Fibroblast of lung (primary cell): ENCODE measurements at regions not wholly inside any gene's neighbourhood (a gene's known extent, or its start where the extent isn't known, plus 50 kb on each side); places are given as distances from the start of the nearest gene placed in this dataset.
"Not testable (repeated sequence)": the region's sequence is repeated elsewhere in the genome, so short reads cannot be mapped to it uniquely, and the experiment has no call there.

ENCODE experiments used
- DNase-seq, 2 donors: peaks; one replicate each; pipeline versions ENCODE4 v3.0.0 to v3.0.0-alpha.2; 2010; ENCODE audit warnings: low read depth in 2 of 2
- H2AFZ ChIP-seq: 2 replicates; pipeline ENCODE4 v1.5.1; 2012; ENCODE audit warnings: low read length, control low read depth, inconsistent platforms
- H3K27ac ChIP-seq: 2 replicates; pipeline ENCODE4 v1.5.1; 2011; ENCODE audit warnings: low read length, control low read depth; ENCODE audit not compliant: insufficient read depth
- H3K27me3 ChIP-seq: 2 replicates; pipeline ENCODE4 v1.5.1; 2011; ENCODE audit warnings: mild to moderate bottlenecking, low read length; ENCODE audit not compliant: control insufficient read depth, insufficient read depth
- H3K36me3 ChIP-seq: 2 replicates; pipeline ENCODE4 v1.5.1; 2011; ENCODE audit warnings: low read length; ENCODE audit not compliant: control insufficient read depth, insufficient read depth
- H3K4me1 ChIP-seq: 2 replicates; pipeline ENCODE4 v1.5.1; 2011; ENCODE audit warnings: low read length; ENCODE audit not compliant: control insufficient read depth, insufficient read depth; ENCODE audit errors: extremely low read depth
- H3K4me2 ChIP-seq: 2 replicates; pipeline ENCODE4 v1.5.1; 2011; ENCODE audit warnings: low read length, control low read depth; ENCODE audit not compliant: insufficient read depth; ENCODE audit errors: extremely low read depth
- H3K4me3 ChIP-seq, 4 experiments: fragments of 200-600 bp in 1 of 4; sonication (generic) in 1 of 4; replicated peaks in 1 of 4; 2 replicates each; pipeline ENCODE4 v1.5.1; 2011 to 2016; ENCODE audit warnings: low read length in 4 of 4, low read depth in 3 of 4, mild to moderate bottlenecking in 3 of 4, control low read depth in 2 of 4, inconsistent platforms in 1 of 4, mixed read lengths in 1 of 4; ENCODE audit not compliant: insufficient read depth in 1 of 4; ENCODE audit errors: control extremely low read depth in 1 of 4
- H3K79me2 ChIP-seq: 2 replicates; pipeline ENCODE4 v1.5.1; 2012; ENCODE audit warnings: mild to moderate bottlenecking, low read length, inconsistent platforms; ENCODE audit not compliant: control insufficient read depth, insufficient read depth
- H3K9ac ChIP-seq: 2 replicates; pipeline ENCODE4 v1.5.1; 2011; ENCODE audit warnings: mild to moderate bottlenecking, low read length, control low read depth; ENCODE audit not compliant: insufficient read depth
- H3K9me3 ChIP-seq: 2 replicates; pipeline ENCODE4 v1.5.1; 2012; ENCODE audit warnings: low read depth, low read length; ENCODE audit not compliant: control insufficient read depth, insufficient read depth
- H4K20me1 ChIP-seq: 2 replicates; pipeline ENCODE4 v1.5.1; 2011; ENCODE audit warnings: low read length; ENCODE audit not compliant: control insufficient read depth, insufficient read depth; ENCODE audit errors: extremely low read depth
- EZH2 ChIP-seq: IDR thresholded peaks from 2 replicates; pipeline ENCODE4 v1.5.1; 2012; ENCODE audit warnings: low read length, control low read depth, mild to moderate bottlenecking; ENCODE audit errors: missing control alignments
- TF ChIP-seq, protein P1 (sequence below), 2 donors: IDR thresholded peaks in 1 of 2; conservative IDR thresholded peaks in 1 of 2; 1 replicate in 1 of 2; 2 replicates in 1 of 2; pipeline ENCODE4 v1.5.1; 2011 to 2012; ENCODE audit warnings: low read length in 2 of 2, control low read depth in 1 of 2, inconsistent platforms in 1 of 2, low read depth in 1 of 2, mild to moderate bottlenecking in 1 of 2

DNA sequence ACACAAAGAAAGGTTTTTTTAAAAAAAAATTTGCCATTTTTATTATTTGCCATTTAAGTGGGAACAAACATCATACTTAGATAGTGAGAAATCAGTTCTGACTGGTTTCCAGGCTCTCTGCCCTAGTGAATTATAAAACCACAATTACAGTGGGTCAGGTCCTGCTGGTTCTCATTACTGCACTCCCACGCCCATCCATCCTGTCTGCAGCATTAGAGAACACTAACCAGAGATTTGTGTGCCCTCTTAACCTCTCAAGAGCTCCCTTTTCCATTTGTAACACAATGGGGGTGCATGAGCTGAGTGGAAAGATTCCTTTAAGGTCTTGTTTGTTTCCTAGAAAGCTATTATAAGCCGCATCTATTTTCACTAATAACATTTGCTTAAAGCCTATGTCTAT, 489.3 kb downstream of the AMY1C start:
- DNase-seq: no peak
- Histone ChIP-seq H2AFZ (no peak overlapping the region), H3K36me3 (no peaks in the 10 kb centered on the region), H3K4me2 (no peak overlapping the region), H3K27me3 (no peaks in the 10 kb centered on the region), H3K9me3 (no peaks in the 10 kb centered on the region), H3K9ac (no peak overlapping the region), H3K4me1 (no peaks in the 10 kb centered on the region), H3K79me2 (no peaks in the 10 kb centered on the region), H3K27ac (no peak overlapping the region), H3K4me3 (no peak overlapping the region), H4K20me1 (no peaks in the 10 kb centered on the region)
- no peak for TF ChIP-seq EZH2
- TF ChIP-seq, protein P1, sequence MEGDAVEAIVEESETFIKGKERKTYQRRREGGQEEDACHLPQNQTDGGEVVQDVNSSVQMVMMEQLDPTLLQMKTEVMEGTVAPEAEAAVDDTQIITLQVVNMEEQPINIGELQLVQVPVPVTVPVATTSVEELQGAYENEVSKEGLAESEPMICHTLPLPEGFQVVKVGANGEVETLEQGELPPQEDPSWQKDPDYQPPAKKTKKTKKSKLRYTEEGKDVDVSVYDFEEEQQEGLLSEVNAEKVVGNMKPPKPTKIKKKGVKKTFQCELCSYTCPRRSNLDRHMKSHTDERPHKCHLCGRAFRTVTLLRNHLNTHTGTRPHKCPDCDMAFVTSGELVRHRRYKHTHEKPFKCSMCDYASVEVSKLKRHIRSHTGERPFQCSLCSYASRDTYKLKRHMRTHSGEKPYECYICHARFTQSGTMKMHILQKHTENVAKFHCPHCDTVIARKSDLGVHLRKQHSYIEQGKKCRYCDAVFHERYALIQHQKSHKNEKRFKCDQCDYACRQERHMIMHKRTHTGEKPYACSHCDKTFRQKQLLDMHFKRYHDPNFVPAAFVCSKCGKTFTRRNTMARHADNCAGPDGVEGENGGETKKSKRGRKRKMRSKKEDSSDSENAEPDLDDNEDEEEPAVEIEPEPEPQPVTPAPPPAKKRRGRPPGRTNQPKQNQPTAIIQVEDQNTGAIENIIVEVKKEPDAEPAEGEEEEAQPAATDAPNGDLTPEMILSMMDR (conservative IDR thresholded peaks at IDR 0.05 in 1 of 2, IDR thresholded peaks at IDR 0.05 in 1 of 2; ENCODE audit: low read depth in 1 of 2, low read length in 2 of 2): no peak

DNA sequence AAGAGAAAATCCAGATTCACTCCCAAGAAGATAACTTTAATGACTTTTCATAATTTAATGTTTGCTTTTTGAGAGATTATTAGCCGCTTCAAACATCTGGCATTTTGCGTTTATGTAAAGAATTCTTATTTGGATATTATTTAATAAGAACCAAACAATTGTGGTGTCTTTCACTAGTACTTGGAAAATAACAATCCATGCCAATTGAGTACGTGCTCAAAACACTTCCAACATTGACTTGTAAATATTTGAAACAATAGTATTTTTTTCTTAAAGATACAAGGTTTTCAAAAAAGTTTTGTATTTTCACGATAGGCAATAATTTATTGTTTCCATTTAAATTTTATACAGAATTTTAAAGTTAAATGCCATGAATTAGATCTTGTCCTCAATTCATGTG, 498.7 kb downstream of the AMY1C start:
- Histone ChIP-seq H3K27ac (no peak overlapping the region), H3K4me1 (no peaks in the 10 kb centered on the region), H3K9ac (no peak overlapping the region), H3K79me2 (no peaks in the 10 kb centered on the region), H3K4me3 (no peak overlapping the region), H3K4me2 (no peak overlapping the region), H3K9me3 (no peaks in the 10 kb centered on the region), H2AFZ (no peak overlapping the region), H3K27me3 (no peaks in the 10 kb centered on the region), H3K36me3 (no peaks in the 10 kb centered on the region), H4K20me1 (no peaks in the 10 kb centered on the region)
- TF ChIP-seq EZH2: no peak
- TF ChIP-seq, protein P1 (conservative IDR thresholded peaks at IDR 0.05 in 1 of 2, IDR thresholded peaks at IDR 0.05 in 1 of 2; ENCODE audit: low read depth in 1 of 2, low read length in 2 of 2): no peak
- DNase-seq: no peak

DNA sequence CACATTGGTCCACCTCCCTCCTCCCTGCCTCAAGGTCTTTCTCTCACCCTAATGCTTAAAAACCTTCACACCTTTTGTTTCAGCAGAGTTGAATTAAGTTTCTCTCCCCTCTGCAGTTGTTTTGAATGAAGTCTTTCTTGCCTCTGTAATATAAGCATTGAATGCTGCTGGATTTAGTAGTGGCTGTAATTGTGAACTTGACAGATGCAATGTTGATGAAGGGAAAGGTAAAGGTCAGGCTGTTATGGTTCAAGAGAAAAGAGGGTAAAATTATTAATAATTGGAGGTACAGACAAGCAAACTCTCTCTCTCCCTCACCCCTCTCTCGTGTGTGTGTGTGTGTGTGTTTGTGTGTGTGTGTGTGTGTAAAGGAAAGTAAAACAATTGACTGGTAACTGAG, 509.8 kb downstream of the AMY1C start:
- H2AFZ ChIP-seq: no peak overlapping the region
- H4K20me1 ChIP-seq: no peaks in the 10 kb centered on the region
- no peaks in the 10 kb centered on the region for H3K36me3 ChIP-seq
- no peaks in the 10 kb centered on the region for H3K9me3 ChIP-seq
- H3K4me1 ChIP-seq: no peaks in the 10 kb centered on the region
- H3K9ac ChIP-seq: no peak overlapping the region
- no peaks in the 10 kb centered on the region for H3K79me2 ChIP-seq
- no peaks in the 10 kb centered on the region for H3K27me3 ChIP-seq
- TF ChIP-seq, protein P1 (conservative IDR thresholded peaks at IDR 0.05 in 1 of 2, IDR thresholded peaks at IDR 0.05 in 1 of 2; ENCODE audit: low read depth in 1 of 2, low read length in 2 of 2): no peak
- no peak for TF ChIP-seq EZH2
- H3K27ac ChIP-seq: no peak overlapping the region
- no peak overlapping the region for H3K4me3 ChIP-seq
- H3K4me2 ChIP-seq: no peak overlapping the region
- DNase-seq: no peak

DNA sequence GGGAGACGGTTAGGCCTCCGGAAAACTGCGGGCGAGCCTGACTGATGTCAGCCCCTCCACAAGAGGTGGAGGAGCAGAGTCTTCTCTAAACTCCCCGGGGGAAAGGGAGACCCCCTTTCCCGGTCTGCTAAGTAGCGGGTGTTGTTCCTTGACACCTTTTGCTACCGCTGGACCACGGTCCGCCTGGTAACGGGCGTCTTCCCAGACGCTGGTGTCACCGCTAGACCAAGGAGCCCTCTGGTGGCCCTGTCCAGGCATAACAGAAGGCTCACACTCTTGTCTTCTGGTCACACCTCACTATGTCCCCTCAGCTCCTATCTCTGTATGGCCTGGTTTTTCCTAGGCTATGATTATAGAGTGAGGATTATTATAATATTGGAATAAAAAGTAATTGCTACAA, 513.4 kb downstream of the AMY1C start:
- H2AFZ ChIP-seq, H3K9ac ChIP-seq, H3K27ac ChIP-seq, H3K79me2 ChIP-seq, H3K4me1 ChIP-seq, H3K4me3 ChIP-seq, DNase-seq, H3K4me2 ChIP-seq, H3K27me3 ChIP-seq, H4K20me1 ChIP-seq, H3K36me3 ChIP-seq, H3K9me3 ChIP-seq: not testable (repeated sequence)
